DOHH2 (cell line): ENCODE measurements at regions not wholly inside any gene's neighbourhood (a gene's known extent, or its start where the extent isn't known, plus 50 kb on each side); places are given as distances from the start of the nearest gene placed in this dataset.

ENCODE experiments used
- H3F3A ChIP-seq: fragments of 200-600 bp; sonication (generic), shearing (Covaris generic); 2 replicates; pipeline ENCODE4 v1.6.0; 2016; ENCODE audit warnings: antibody characterized with exemption, mild to moderate bottlenecking; ENCODE audit not compliant: control insufficient read depth, insufficient read depth
- H3K27ac ChIP-seq: fragments of 200-600 bp; sonication (generic); 2 replicates; pipeline ENCODE4 v1.5.1; 2014; ENCODE audit warnings: low read depth, mild to moderate bottlenecking, low read length, moderate library complexity
- H3K27me3 ChIP-seq: fragments of 200-600 bp; sonication (generic); 2 replicates; pipeline ENCODE4 v1.6.1; 2014; ENCODE audit warnings: mild to moderate bottlenecking, low read length, mixed read lengths; ENCODE audit not compliant: control insufficient read depth
- H3K36me3 ChIP-seq: fragments of 200-600 bp; sonication (generic); 2 replicates; pipeline ENCODE4 v1.6.1; 2014; ENCODE audit warnings: mild to moderate bottlenecking, low read length, moderate library complexity, mixed read lengths; ENCODE audit not compliant: control insufficient read depth
- H3K4me1 ChIP-seq: fragments of 200-600 bp; sonication (generic); 2 replicates; pipeline ENCODE4 v1.6.1; 2014; ENCODE audit warnings: mild to moderate bottlenecking, low read length, mixed read lengths; ENCODE audit not compliant: control insufficient read depth
- H3K4me2 ChIP-seq: fragments of 200-600 bp; sonication (generic); 2 replicates; pipeline ENCODE4 v1.6.0; 2014; ENCODE audit warnings: mild to moderate bottlenecking, low read length, moderate library complexity
- H3K4me3 ChIP-seq: fragments of 200-600 bp; sonication (generic); 2 replicates; pipeline ENCODE4 v1.5.1; 2014; ENCODE audit warnings: mild to moderate bottlenecking, low read length, mixed read lengths
- H3K79me2 ChIP-seq: fragments of 200-600 bp; sonication (generic); 2 replicates; pipeline ENCODE4 v1.6.1; 2014; ENCODE audit warnings: mild to moderate bottlenecking, low read length, mixed read lengths; ENCODE audit not compliant: control insufficient read depth
- H3K9me2 ChIP-seq: fragments of 200-600 bp; sonication (generic); replicated peaks from 2 replicates; pipeline ENCODE4 v1.6.1; 2014; ENCODE audit warnings: mild to moderate bottlenecking, low read length, mixed read lengths; ENCODE audit not compliant: control insufficient read depth
- H3K9me3 ChIP-seq: fragments of 200-600 bp; sonication (generic); 2 replicates; pipeline ENCODE4 v1.6.1; 2014; ENCODE audit warnings: antibody characterized with exemption, low read length, mixed read lengths; ENCODE audit not compliant: control insufficient read depth, insufficient read depth
- H4K20me1 ChIP-seq: fragments of 200-600 bp; sonication (generic); 2 replicates; pipeline ENCODE4 v1.6.0; 2014; ENCODE audit warnings: low read depth, mild to moderate bottlenecking, antibody characterized with exemption, low read length, moderate library complexity; ENCODE audit not compliant: control insufficient read depth, insufficient read depth
- CTCF ChIP-seq: fragments of 200-600 bp; sonication (generic); IDR thresholded peaks from one replicate; pipeline ENCODE4 v1.5.1; 2014; ENCODE audit warnings: antibody characterized with exemption, mild to moderate bottlenecking, low read depth, low read length; ENCODE audit not compliant: poor library complexity, severe bottlenecking
- EZH2phosphoT487 ChIP-seq: fragments of 200-600 bp; sonication (generic); IDR thresholded peaks from 2 replicates; pipeline ENCODE4 v1.6.1; 2017; ENCODE audit warnings: borderline replicate concordance, mild to moderate bottlenecking, antibody characterized with exemption, low read length, moderate library complexity, mixed read lengths

GRCh38 chr2:223166983-223167650 is 115.1 kb downstream of the KCNE4 start:
- no peak for TF ChIP-seq EZH2phosphoT487
- TF ChIP-seq CTCF = no peak
- H3K36me3 ChIP-seq = no peaks in the 10 kb centered on the region
- no peak overlapping the region for H3K4me3 ChIP-seq
- no peaks in the 10 kb centered on the region for H4K20me1 ChIP-seq
- no peak overlapping the region for H3K27ac ChIP-seq
- no peaks in the 10 kb centered on the region for H3K9me2 ChIP-seq
- peaks cover 6% of the 10 kb centered on the region for H3K4me1 ChIP-seq
- no peak overlapping the region for H3K4me2 ChIP-seq
- H3K9me3 ChIP-seq = no peaks in the 10 kb centered on the region
- no peaks in the 10 kb centered on the region for H3F3A ChIP-seq
- no peaks in the 10 kb centered on the region for H3K79me2 ChIP-seq
- no peaks in the 10 kb centered on the region for H3K27me3 ChIP-seq

DNA sequence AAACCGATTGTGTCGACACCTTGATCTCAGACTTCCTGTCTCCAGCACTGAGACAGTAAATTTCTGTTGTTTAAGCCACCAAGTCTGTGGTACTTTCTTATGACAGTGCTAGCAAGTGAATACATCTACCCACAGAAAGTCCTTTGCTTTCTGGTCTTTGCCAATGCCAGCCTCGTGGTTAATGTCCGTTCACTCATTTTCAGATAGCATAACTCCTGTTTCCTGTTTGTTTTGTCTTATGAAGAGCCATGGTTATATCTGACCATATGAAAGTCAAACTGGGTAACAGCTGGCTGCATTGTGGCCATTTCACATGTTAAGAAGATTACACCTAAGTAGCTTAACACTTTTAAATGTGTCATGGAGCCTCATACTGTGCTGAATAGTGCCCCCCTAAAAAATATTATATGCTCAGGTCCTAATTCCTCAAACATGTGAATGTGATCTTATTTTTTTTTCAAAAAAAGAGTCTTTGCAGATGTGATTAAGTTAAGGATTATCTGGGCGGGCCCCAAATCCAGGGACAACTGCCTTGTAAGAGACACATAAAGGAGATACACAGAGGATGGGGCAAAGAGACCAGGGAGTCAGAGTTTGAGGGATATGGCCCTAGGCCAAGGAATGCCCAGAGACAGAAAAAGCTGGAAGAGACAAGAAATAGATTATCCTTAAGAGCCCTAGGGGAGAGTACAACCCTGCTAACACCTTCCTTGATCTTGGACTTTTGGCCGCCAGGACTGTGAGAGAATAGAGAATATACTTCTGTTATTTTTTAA is 118.0 kb downstream of the KCNE4 start:
- TF ChIP-seq CTCF (no peak), EZH2phosphoT487 (no peak)
- peaks cover 6% of the 10 kb centered on the region for H3K4me1 ChIP-seq
- no peaks in the 10 kb centered on the region for H3K9me2 ChIP-seq
- H3K27ac ChIP-seq = no peak overlapping the region
- no peaks in the 10 kb centered on the region for H3K27me3 ChIP-seq
- no peaks in the 10 kb centered on the region for H4K20me1 ChIP-seq
- H3K36me3 ChIP-seq = no peaks in the 10 kb centered on the region
- H3F3A ChIP-seq = no peaks in the 10 kb centered on the region
- no peak overlapping the region for H3K4me2 ChIP-seq
- H3K9me3 ChIP-seq = no peaks in the 10 kb centered on the region
- no peaks in the 10 kb centered on the region for H3K79me2 ChIP-seq
- H3K4me3 ChIP-seq = no peak overlapping the region

- H3K36me3 ChIP-seq = no peaks in the 10 kb centered on the region
- H3K9me2 ChIP-seq = no peaks in the 10 kb centered on the region
- no peak overlapping the region for H3K4me3 ChIP-seq
- TF ChIP-seq EZH2phosphoT487 (no peak), CTCF (no peak)
- H3K9me3 ChIP-seq = no peaks in the 10 kb centered on the region
- H3K4me2 ChIP-seq = no peak overlapping the region
- H3K27ac ChIP-seq = no peak overlapping the region
- no peaks in the 10 kb centered on the region for H4K20me1 ChIP-seq
- no peaks in the 10 kb centered on the region for H3F3A ChIP-seq
- no peaks in the 10 kb centered on the region for H3K27me3 ChIP-seq
- no peaks in the 10 kb centered on the region for H3K4me1 ChIP-seq
- H3K79me2 ChIP-seq = no peaks in the 10 kb centered on the region
Measured at GRCh38 chr2:223176970-223177369, 125.0 kb downstream of the KCNE4 start.
